Loucy (cell line): ENCODE measurements at regions not wholly inside any gene's neighbourhood (a gene's known extent, or its start where the extent isn't known, plus 50 kb on each side); places are given as distances from the start of the nearest gene placed in this dataset.

Experiments
- H2AFZ ChIP-seq: fragments of 200-600 bp; sonication (generic); 2 replicates; pipeline ENCODE4 v1.6.0; 2016; ENCODE audit warnings: antibody characterized with exemption, mild to moderate bottlenecking, low read length, moderate library complexity
- H3F3A ChIP-seq: fragments of 200-600 bp; 2 replicates; pipeline ENCODE4 v1.6.0; 2016; ENCODE audit warnings: antibody characterized with exemption, low read depth, mild to moderate bottlenecking
- H3K27me3 ChIP-seq: fragments of 200-600 bp; sonication (generic); 2 replicates; pipeline ENCODE4 v1.6.1; 2014; ENCODE audit warnings: low read length, mild to moderate bottlenecking; ENCODE audit not compliant: insufficient read depth, poor library complexity, severe bottlenecking
- H3K36me3 ChIP-seq: fragments of 200-600 bp; sonication (generic); 2 replicates; pipeline ENCODE4 v1.6.1; 2016; ENCODE audit warnings: low read length; ENCODE audit not compliant: insufficient read depth
- H3K4me1 ChIP-seq: fragments of 200-600 bp; sonication (generic); 2 replicates; pipeline ENCODE4 v1.5.1; 2014; ENCODE audit warnings: low read length, mild to moderate bottlenecking; ENCODE audit not compliant: insufficient read depth, poor library complexity, severe bottlenecking
- H3K4me2 ChIP-seq: fragments of 200-600 bp; sonication (generic); 2 replicates; pipeline ENCODE4 v1.6.0; 2014; ENCODE audit warnings: antibody characterized with exemption, low read length, low read depth, mild to moderate bottlenecking; ENCODE audit not compliant: poor library complexity, severe bottlenecking
- H3K4me3 ChIP-seq: fragments of 200-600 bp; sonication (generic); 2 replicates; pipeline ENCODE4 v1.5.1; 2014; ENCODE audit warnings: low read length, mild to moderate bottlenecking, mixed read lengths; ENCODE audit not compliant: poor library complexity, severe bottlenecking
- H3K79me2 ChIP-seq: fragments of 200-600 bp; sonication (generic); 2 replicates; pipeline ENCODE4 v1.6.1; 2014; ENCODE audit warnings: low read length; ENCODE audit not compliant: insufficient read depth
- H3K9ac ChIP-seq: fragments of 200-600 bp; sonication (generic); 2 replicates; pipeline ENCODE4 v1.6.0; 2014; ENCODE audit warnings: mild to moderate bottlenecking, low read depth, low read length, moderate library complexity; ENCODE audit not compliant: poor library complexity, severe bottlenecking
- H3K9me2 ChIP-seq: fragments of 200-600 bp; sonication (generic); replicated peaks from 2 replicates; pipeline ENCODE4 v1.6.1; 2016; ENCODE audit warnings: low read depth, low read length, mixed read lengths
- H3K9me3 ChIP-seq: fragments of 200-600 bp; sonication (generic); 2 replicates; pipeline ENCODE4 v1.6.1; 2014; ENCODE audit warnings: mild to moderate bottlenecking, antibody characterized with exemption, low read length, low read depth; ENCODE audit not compliant: insufficient read depth
- H4K20me1 ChIP-seq: fragments of 200-600 bp; sonication (generic); 2 replicates; pipeline ENCODE4 v1.6.0; 2014; ENCODE audit warnings: antibody characterized with exemption, low read length, mild to moderate bottlenecking; ENCODE audit not compliant: insufficient read depth, poor library complexity, severe bottlenecking
- EZH2phosphoT487 ChIP-seq: fragments of 200-600 bp; IDR thresholded peaks from 2 replicates; pipeline ENCODE4 v1.6.1; 2018; ENCODE audit warnings: antibody characterized with exemption, mild to moderate bottlenecking, moderate library complexity, borderline replicate concordance
- TF ChIP-seq, protein P1 (sequence below): fragments of 200-600 bp; sonication (generic); conservative IDR thresholded peaks from 2 replicates; pipeline ENCODE4 v1.5.1; 2014; ENCODE audit warnings: mild to moderate bottlenecking, antibody characterized with exemption, low read length

DNA sequence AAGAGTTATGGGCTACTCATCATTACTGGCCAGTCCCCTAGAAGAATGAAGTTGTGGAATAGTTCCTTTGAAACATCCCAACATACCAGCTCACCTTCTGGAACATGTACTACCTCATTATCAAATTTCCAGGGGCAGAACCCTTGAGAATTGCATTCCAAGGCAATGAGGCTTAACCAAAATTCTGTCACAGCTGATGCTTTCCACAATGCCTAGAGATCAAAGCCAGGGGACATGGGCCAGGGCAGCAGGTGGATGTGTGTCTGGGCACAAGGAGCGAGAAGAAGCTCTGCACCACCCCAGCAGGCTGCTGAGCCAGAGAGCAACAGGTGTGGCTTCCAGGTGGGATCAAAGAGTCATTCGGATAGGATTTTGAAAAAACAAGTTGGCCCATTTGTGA, 362.1 kb downstream of the EFNB2 start:
- Histone ChIP-seq H3F3A (no peaks in the 10 kb centered on the region), H3K9ac (no peak overlapping the region), H2AFZ (no peak overlapping the region), H3K9me2 (no peaks in the 10 kb centered on the region), H4K20me1 (no peaks in the 10 kb centered on the region), H3K79me2 (no peaks in the 10 kb centered on the region), H3K36me3 (no peaks in the 10 kb centered on the region), H3K4me2 (no peak overlapping the region), H3K27me3 (no peaks in the 10 kb centered on the region), H3K4me3 (no peak overlapping the region), H3K4me1 (no peaks in the 10 kb centered on the region), H3K9me3 (no peaks in the 10 kb centered on the region)
- TF ChIP-seq, protein P1, sequence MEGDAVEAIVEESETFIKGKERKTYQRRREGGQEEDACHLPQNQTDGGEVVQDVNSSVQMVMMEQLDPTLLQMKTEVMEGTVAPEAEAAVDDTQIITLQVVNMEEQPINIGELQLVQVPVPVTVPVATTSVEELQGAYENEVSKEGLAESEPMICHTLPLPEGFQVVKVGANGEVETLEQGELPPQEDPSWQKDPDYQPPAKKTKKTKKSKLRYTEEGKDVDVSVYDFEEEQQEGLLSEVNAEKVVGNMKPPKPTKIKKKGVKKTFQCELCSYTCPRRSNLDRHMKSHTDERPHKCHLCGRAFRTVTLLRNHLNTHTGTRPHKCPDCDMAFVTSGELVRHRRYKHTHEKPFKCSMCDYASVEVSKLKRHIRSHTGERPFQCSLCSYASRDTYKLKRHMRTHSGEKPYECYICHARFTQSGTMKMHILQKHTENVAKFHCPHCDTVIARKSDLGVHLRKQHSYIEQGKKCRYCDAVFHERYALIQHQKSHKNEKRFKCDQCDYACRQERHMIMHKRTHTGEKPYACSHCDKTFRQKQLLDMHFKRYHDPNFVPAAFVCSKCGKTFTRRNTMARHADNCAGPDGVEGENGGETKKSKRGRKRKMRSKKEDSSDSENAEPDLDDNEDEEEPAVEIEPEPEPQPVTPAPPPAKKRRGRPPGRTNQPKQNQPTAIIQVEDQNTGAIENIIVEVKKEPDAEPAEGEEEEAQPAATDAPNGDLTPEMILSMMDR: no peak
- no peak for TF ChIP-seq EZH2phosphoT487

DNA sequence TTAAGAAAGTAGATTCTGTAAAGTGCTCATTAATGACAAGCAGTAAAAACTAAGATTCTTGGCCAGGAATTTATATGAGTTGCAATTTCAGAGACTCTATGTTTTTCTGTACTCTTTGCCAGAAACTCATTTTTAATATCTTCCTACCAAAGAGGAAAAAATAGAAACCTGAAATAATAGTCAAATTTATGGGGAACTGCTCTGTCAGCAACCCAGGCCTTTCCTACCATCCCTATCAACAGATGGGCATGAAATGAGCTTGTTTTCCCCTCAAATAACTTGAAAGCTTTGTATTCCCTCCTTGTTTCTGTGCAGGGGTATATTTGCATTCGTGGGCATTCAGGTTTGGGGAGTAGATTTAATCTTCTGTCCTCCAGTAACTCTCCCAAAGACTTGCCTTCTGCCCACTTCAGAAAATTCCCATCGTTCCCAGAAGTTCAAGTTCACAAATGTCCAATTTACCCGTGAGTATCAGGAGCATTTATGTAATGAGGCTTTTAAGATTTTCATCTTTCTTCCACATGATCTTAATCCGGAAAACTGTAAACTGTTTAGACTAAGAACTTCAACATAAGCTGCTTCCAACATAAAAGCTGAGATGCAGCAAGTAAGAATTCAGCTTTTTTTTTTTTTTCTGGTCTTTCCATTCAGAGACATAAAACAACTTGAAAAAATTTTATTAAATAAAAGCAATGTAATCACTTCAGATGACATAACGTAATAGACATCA, 363.1 kb downstream of the EFNB2 start:
- TF ChIP-seq, protein P1: no peak
- TF ChIP-seq EZH2phosphoT487: no peak
- no peaks in the 10 kb centered on the region for H3K36me3 ChIP-seq
- H3K9ac ChIP-seq: no peak overlapping the region
- H3K4me3 ChIP-seq: no peak overlapping the region
- no peaks in the 10 kb centered on the region for H3K79me2 ChIP-seq
- H3K27me3 ChIP-seq: no peaks in the 10 kb centered on the region
- no peak overlapping the region for H3K4me2 ChIP-seq
- H3K9me2 ChIP-seq: no peaks in the 10 kb centered on the region
- H3F3A ChIP-seq: no peaks in the 10 kb centered on the region
- no peak overlapping the region for H2AFZ ChIP-seq
- no peaks in the 10 kb centered on the region for H4K20me1 ChIP-seq
- no peaks in the 10 kb centered on the region for H3K9me3 ChIP-seq
- no peaks in the 10 kb centered on the region for H3K4me1 ChIP-seq

DNA sequence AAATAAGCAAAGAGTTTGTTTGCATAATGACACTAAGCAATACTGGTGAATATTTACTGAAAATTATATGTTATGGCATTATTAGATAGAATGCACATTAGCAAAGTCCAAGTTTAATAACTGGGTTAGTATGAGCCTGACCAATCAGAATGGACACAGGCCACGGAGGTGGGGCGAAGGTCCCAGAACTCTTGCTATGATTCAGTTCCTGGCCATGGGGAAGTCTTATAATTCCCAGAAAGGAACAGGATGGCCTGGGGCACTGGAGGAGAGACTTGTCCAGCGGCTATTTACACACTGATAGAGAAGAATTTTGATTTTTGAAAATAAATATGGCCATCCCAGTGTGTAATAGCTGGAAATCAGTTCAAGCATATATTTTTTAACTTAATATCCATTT, 372.0 kb downstream of the EFNB2 start:
- Histone ChIP-seq H3K9ac (no peak overlapping the region), H3K79me2 (no peaks in the 10 kb centered on the region), H3K36me3 (no peaks in the 10 kb centered on the region), H2AFZ (no peak overlapping the region), H3K4me3 (no peak overlapping the region), H3K9me2 (no peaks in the 10 kb centered on the region), H3K4me2 (no peak overlapping the region), H4K20me1 (no peaks in the 10 kb centered on the region), H3K27me3 (no peaks in the 10 kb centered on the region), H3F3A (no peaks in the 10 kb centered on the region), H3K9me3 (no peaks in the 10 kb centered on the region), H3K4me1 (no peaks in the 10 kb centered on the region)
- TF ChIP-seq, protein P1: no peak
- TF ChIP-seq EZH2phosphoT487: no peak
